Cerebellar nuclear complex (tissue), 1 donor: ENCODE measurements at regions not wholly inside any gene's neighbourhood (a gene's known extent, or its start where the extent isn't known, plus 50 kb on each side); places are given as distances from the start of the nearest gene placed in this dataset.

ENCODE experiments used
- DNase-seq, 2 experiments: peaks; one replicate each; lab custom pipeline; 2025; lab: John Stamatoyannopoulos, UW

DNA sequence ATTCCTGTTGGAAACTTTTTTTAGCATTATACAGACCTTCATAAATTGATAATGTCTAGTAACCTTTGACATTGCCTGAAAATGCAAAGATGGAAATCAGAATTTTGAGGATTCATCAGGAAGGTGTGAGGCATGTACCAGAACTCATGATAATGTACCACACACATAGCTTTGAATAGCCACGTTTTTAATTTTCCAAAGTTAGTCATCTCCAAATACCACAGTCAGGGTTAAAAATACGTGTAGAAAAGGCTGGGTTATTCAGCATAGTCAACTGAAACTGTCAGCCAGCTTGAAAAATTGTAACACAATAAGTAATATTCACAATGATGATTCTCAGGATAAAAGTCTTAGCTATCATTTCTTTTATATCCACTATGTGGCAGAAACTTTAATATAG is 102.0 kb upstream of the THRB start:
- DNase-seq: no peak

GRCh38 chr3:24598695-24599470 is 104.2 kb upstream of the THRB start:
- no peak for DNase-seq

DNA sequence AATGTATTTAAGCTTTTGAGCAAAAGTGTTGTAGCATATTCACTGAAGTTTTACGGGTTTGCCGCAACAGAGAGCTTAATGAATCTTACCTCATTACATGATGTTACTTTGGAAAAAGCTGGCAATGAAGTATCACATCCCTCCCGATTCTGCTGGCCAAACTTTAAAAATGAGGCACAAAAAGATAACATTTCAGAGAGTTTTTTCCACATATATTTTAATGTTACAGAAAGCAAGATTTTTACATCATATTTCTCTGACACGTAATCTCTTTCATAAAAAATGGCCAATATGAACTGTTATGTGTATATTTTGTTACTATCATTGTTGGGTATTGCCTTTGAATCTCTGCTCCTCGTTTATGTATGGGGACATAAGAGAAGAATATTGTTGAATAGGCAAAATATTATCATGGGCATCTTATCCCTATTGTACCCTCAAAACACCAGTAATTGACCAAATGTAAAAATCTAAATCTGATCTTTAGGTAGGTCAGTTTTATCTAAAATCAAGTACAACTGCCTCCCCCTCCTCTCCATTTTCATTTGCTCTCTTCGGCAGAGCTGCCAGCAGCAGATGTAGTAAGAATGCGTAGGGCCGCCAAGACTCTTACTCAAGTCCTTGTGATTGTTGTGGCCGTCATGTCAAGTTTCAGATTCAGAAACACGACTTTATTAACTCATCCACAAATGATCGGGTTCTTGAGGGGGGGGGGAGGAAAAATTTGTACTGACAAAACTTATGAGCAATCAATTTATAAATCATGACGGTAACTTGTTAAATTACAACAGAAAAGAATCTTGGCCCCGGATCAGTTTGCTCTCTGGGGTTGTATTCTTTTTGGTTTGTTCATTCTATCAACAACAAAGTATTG is 106.7 kb upstream of the THRB start:
- no peak for DNase-seq

- DNase-seq: no peak
Measured at GRCh38 chr3:24604215-24604614, 109.6 kb upstream of the THRB start.

- no peak for DNase-seq
Measured at GRCh38 chr3:24605511-24606028, 110.9 kb upstream of the THRB start.

DNA sequence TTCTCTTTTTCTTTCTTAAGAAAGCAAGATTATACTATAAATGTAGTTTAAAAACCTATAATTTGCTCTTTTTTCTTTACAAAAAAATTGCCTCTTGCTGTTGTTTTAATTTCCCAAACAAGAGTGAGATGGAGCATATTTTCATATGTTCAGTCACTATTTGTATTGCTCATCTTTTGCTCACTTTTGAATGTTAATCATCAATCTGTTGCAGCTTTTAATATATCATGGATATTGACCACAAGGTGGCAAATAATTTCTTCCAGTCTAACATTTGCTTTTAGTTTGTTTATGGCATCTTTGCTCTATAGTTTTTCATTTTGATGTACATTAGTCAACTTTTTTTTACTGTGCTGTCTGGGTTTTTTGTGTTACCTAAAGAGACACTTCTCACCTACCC is 112.6 kb upstream of the THRB start:
- DNase-seq: no peak

- no peak for DNase-seq
Measured at GRCh38 chr3:24608701-24609390, 114.2 kb upstream of the THRB start.

DNA sequence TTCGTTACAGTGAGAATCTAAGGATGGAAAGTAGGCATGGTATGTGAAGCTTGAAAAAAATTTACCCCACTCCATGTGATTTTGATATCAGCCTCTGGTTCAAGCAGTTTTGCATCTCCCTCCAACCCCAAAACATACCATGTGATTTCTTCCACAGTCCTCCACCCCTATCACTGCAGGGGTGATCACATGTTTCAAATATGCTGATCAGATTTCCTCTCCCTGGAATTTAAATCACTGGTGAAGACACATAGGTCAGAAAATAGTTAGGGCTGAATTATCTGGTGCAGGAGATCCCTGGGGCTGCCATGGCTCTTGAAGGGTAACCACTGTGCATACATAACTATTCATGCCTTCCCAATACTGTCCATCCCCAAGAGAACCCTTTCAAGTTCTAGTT is 119.7 kb upstream of the THRB start:
- DNase-seq: no peak

GRCh38 chr3:24615177-24615576 is 120.5 kb upstream of the THRB start:
- no peak for DNase-seq

DNA sequence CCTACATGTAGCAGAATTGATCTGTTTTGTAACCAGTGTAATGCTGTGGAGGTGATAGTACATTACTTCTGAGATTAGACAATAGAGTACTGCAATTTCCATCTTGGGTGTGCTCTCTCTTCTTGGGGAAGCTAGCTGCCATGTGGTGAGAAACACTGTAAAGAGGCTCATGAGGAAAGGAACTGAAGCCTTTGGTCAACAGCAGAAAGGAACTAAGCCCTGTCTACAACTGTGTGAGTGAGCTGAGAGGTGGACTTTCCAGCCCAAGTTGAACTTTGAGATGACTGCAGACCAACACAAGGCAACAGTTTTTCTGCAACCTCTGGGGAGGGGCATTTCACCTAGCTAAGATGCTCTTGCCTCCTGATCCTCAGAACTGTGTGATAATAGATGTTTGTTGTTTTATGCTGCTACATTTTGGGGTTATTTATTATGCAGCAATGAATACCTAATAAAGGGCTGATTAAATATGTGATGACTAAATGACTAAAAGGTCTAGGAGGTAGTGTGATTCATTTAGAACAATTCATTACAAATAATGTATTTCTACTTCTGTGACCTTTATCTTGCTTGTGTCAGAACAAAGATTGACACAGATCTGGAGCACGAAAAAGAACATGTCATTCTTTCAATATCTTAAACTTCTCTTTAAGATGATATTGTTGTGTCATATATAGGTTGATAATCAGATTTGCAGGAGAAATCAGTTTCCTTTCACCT is 121.6 kb upstream of the THRB start:
- no peak for DNase-seq

GRCh38 chr3:24622138-24622537 is 127.5 kb upstream of the THRB start:
- no peak for DNase-seq

GRCh38 chr3:24622696-24623225 is 128.1 kb upstream of the THRB start:
- no peak for DNase-seq

GRCh38 chr3:24623657-24624056 is 129.0 kb upstream of the THRB start:
- DNase-seq: no peak

- no peak for DNase-seq
Measured at GRCh38 chr3:24624938-24625681, 130.5 kb upstream of the THRB start.

GRCh38 chr3:24628523-24629258 is 134.0 kb upstream of the THRB start:
- no peak for DNase-seq

GRCh38 chr3:24631481-24631880 is 136.8 kb upstream of the THRB start:
- DNase-seq: no peak

DNA sequence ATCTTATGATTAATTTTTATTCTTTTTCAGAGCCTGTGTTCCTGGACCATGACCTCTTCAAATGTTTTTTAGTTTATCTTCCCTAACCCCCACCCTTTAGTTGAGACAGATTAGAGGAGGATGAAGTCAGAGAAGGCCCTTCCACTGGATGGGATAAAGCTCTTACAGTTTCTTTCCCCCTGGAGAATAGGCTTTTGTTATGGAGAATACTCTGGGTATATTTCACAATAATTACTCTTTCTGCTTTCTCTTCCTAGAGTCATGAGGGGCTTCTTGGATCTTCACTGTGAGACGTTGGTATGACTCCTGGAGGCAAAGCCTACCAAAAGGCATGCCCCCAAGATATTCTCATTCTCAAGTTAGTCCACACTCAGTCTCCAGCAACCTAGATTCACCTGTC is 144.4 kb upstream of the THRB start:
- DNase-seq: no peak

DNA sequence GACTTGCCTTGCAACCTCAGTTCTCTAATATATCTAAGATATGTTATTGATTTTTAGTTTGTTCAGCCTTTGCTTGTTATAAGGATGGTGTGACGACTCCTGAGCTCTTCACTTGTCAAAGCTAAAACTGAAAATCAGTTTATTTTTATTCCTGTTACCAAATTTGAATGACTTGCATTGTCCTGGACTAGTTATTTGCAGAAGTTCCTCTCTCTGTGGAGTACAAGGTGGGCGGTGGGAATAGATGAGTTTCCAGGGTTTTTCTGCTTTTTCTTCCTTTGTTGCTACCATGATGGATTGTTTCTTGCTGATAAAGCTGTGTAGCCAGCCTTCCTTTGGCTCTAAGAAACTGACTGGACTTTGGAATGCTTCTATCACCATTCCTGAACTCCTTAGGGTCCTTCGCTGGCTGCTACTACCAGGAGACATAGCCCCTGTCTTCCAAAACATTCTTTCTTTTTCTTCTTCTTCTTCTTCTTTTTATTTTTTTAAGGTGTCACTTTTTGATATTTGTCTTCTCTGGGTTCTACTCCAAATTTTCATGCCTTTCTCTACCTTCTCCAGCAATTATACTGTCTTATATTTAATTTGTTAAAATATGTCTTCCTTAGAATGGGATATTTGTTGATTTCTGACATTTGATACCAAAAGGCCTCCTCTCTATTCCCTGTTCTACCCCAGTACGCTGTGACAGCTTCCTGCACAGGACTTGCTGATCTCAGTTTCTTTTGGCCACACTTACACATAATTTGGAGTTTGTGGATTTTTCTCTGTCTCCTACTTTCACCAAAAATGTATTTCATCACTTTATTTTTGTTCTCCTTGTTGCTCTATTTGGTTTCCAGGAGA is 145.1 kb upstream of the THRB start:
- DNase-seq: no peak

DNA sequence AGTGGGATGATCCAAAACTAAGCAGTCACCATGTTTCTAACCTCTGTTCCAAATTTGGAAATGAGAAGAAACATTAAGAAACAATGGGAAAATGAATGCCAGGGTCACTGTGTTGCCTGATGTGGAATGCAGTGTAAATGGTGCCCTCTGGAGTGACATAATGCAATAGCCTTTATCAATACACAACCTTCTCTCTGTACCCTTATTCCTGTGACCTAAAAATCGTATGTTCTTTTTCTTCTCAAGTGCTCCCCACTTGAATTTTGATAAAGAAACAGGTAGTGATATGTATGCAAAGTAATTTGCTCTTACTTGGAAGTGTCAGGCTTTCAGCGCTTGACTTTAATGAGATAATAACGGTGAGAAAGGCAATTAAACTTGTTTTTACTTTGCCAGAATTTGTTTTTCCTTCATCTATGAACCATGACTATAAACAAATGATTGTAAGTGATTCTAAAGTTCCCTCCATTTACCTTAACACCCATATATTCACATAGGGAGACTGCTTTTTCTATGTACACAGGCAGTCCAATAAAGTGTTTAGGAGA is 145.8 kb upstream of the THRB start:
- no peak for DNase-seq
